SU-DHL-6 (cell line): ENCODE measurements at regions not wholly inside any gene's neighbourhood (a gene's known extent, or its start where the extent isn't known, plus 50 kb on each side); places are given as distances from the start of the nearest gene placed in this dataset.

Source experiments
- H2AFZ ChIP-seq: fragments of 200-600 bp; sonication (generic); 2 replicates; pipeline ENCODE4 v1.6.1; 2014; ENCODE audit warnings: low read depth, mild to moderate bottlenecking, moderate library complexity, mixed read lengths, antibody characterized with exemption, low read length; ENCODE audit not compliant: severe bottlenecking
- H3F3A ChIP-seq: fragments of 200-600 bp; shearing (Covaris generic); 2 replicates; pipeline ENCODE4 v1.6.0; 2016; ENCODE audit warnings: antibody characterized with exemption, mild to moderate bottlenecking; ENCODE audit not compliant: insufficient read depth
- H3K27ac ChIP-seq: fragments of 200-600 bp; sonication (generic); 2 replicates; pipeline ENCODE4 v1.5.1; 2016; ENCODE audit warnings: low read depth, mild to moderate bottlenecking, low read length, moderate library complexity, mixed read lengths
- H3K27me3 ChIP-seq: fragments of 200-600 bp; sonication (generic), shearing (Covaris generic); 2 replicates; pipeline ENCODE4 v1.6.0; 2014; ENCODE audit warnings: mild to moderate bottlenecking, low read length
- H3K36me3 ChIP-seq: fragments of 200-600 bp; sonication (generic); 2 replicates; pipeline ENCODE4 v1.6.1; 2014; ENCODE audit warnings: mild to moderate bottlenecking, low read length, mixed read lengths
- H3K4me2 ChIP-seq: fragments of 300-600, 200-600 bp; shearing (Covaris generic), sonication (generic); 2 replicates; pipeline ENCODE4 v1.6.0; 2014; ENCODE audit warnings: low read length, low read depth, mild to moderate bottlenecking; ENCODE audit not compliant: poor library complexity, severe bottlenecking
- H3K4me3 ChIP-seq: fragments of 200-600 bp; sonication (generic); 2 replicates; pipeline ENCODE4 v1.5.1; 2014; ENCODE audit warnings: antibody characterized with exemption, low read length, mild to moderate bottlenecking, mixed read lengths; ENCODE audit not compliant: insufficient read depth, poor library complexity, severe bottlenecking
- H3K79me2 ChIP-seq: fragments of 200-600 bp; sonication (generic); 2 replicates; pipeline ENCODE4 v1.6.1; 2014; ENCODE audit warnings: mild to moderate bottlenecking, low read length, moderate library complexity; ENCODE audit not compliant: insufficient read depth
- H3K9ac ChIP-seq: fragments of 200-600 bp; sonication (generic); 2 replicates; pipeline ENCODE4 v1.7.0; 2014; ENCODE audit warnings: mild to moderate bottlenecking, low read length
- H3K9me2 ChIP-seq: fragments of 200-600 bp; sonication (generic); replicated peaks from 2 replicates; pipeline ENCODE4 v1.6.1; 2014; ENCODE audit warnings: low read length; ENCODE audit not compliant: insufficient read depth
- H3K9me3 ChIP-seq: fragments of 200-600 bp; sonication (generic); 2 replicates; pipeline ENCODE4 v1.6.1; 2014; ENCODE audit warnings: low read length, mixed read lengths; ENCODE audit not compliant: insufficient read depth
- H4K20me1 ChIP-seq: fragments of 200-600 bp; sonication (generic); 2 replicates; pipeline ENCODE4 v1.6.1; 2014; ENCODE audit warnings: low read depth, mild to moderate bottlenecking, antibody characterized with exemption, low read length, moderate library complexity, mixed read lengths
- CTCF ChIP-seq: fragments of 200-600 bp; sonication (generic); IDR thresholded peaks from one replicate; pipeline ENCODE4 v1.5.1; 2017; ENCODE audit warnings: antibody characterized with exemption, mild to moderate bottlenecking, low read length, moderate library complexity; ENCODE audit not compliant: insufficient read depth, poor library complexity, severe bottlenecking
- EZH2phosphoT487 ChIP-seq: fragments of 200-600 bp; sonication (generic), shearing (Covaris generic); conservative IDR thresholded peaks from 2 replicates; pipeline ENCODE4 v1.6.1; 2018; ENCODE audit warnings: mild to moderate bottlenecking, antibody characterized with exemption, low read length, moderate library complexity, mixed read lengths

GRCh38 chr15:31522028-31522427 is 195.4 kb downstream of the KLF13 start:
- Histone ChIP-seq H2AFZ (no peak overlapping the region), H4K20me1 (no peaks in the 10 kb centered on the region), H3K27ac (no peak overlapping the region), H3K9me3 (no peaks in the 10 kb centered on the region), H3K36me3 (no peaks in the 10 kb centered on the region), H3K4me2 (no peak overlapping the region), H3K9ac (no peak overlapping the region), H3K79me2 (no peaks in the 10 kb centered on the region), H3K4me3 (no peak overlapping the region), H3F3A (no peaks in the 10 kb centered on the region), H3K9me2 (no peaks in the 10 kb centered on the region), H3K27me3 (no peaks in the 10 kb centered on the region)
- TF ChIP-seq EZH2phosphoT487 = no peak
- no peak for TF ChIP-seq CTCF

- no peaks in the 10 kb centered on the region for H3K9me3 ChIP-seq
- H3K9me2 ChIP-seq = no peaks in the 10 kb centered on the region
- H3K79me2 ChIP-seq = no peaks in the 10 kb centered on the region
- no peak for TF ChIP-seq CTCF
- TF ChIP-seq EZH2phosphoT487 = no peak
- H3K27me3 ChIP-seq = no peaks in the 10 kb centered on the region
- no peak overlapping the region for H3K27ac ChIP-seq
- H3K9ac ChIP-seq = no peak overlapping the region
- H3F3A ChIP-seq = no peaks in the 10 kb centered on the region
- no peaks in the 10 kb centered on the region for H3K36me3 ChIP-seq
- H3K4me3 ChIP-seq = no peak overlapping the region
- H3K4me2 ChIP-seq = no peak overlapping the region
- no peak overlapping the region for H2AFZ ChIP-seq
- H4K20me1 ChIP-seq = no peaks in the 10 kb centered on the region
Measured at GRCh38 chr15:31523027-31523654, 196.5 kb downstream of the KLF13 start.

GRCh38 chr15:31523655-31524049 is 197.0 kb downstream of the KLF13 start:
- no peaks in the 10 kb centered on the region for H3K9me2 ChIP-seq
- H3K27me3 ChIP-seq = no peaks in the 10 kb centered on the region
- TF ChIP-seq CTCF (no peak), EZH2phosphoT487 (no peak)
- no peak overlapping the region for H3K27ac ChIP-seq
- H3K79me2 ChIP-seq = no peaks in the 10 kb centered on the region
- H3K36me3 ChIP-seq = no peaks in the 10 kb centered on the region
- no peaks in the 10 kb centered on the region for H3F3A ChIP-seq
- H3K9ac ChIP-seq = no peak overlapping the region
- no peak overlapping the region for H3K4me2 ChIP-seq
- no peaks in the 10 kb centered on the region for H3K9me3 ChIP-seq
- no peak overlapping the region for H3K4me3 ChIP-seq
- no peaks in the 10 kb centered on the region for H4K20me1 ChIP-seq
- no peak overlapping the region for H2AFZ ChIP-seq
